HG03159 (cell line): ENCODE measurements at regions not wholly inside any gene's neighbourhood (a gene's known extent, or its start where the extent isn't known, plus 50 kb on each side); places are given as distances from the start of the nearest gene placed in this dataset.
"Not testable (repeated sequence)": the region's sequence is repeated elsewhere in the genome, so short reads cannot be mapped to it uniquely, and the experiment has no call there.

Experiments
- ATAC-seq: cut with Tn5 transposase; IDR thresholded peaks from one replicate; pipeline ENCODE4 v1.9.1; 2021; ENCODE audit warnings: mild to moderate bottlenecking, moderate library complexity; ENCODE audit not compliant: unreplicated experiment

- ATAC-seq, result no peak
Measured at GRCh38 chr4:132344924-132345828, 803.9 kb upstream of the PCDH10 start.

- no peak for ATAC-seq
Measured at GRCh38 chr4:132346016-132346415, 803.1 kb upstream of the PCDH10 start.

DNA sequence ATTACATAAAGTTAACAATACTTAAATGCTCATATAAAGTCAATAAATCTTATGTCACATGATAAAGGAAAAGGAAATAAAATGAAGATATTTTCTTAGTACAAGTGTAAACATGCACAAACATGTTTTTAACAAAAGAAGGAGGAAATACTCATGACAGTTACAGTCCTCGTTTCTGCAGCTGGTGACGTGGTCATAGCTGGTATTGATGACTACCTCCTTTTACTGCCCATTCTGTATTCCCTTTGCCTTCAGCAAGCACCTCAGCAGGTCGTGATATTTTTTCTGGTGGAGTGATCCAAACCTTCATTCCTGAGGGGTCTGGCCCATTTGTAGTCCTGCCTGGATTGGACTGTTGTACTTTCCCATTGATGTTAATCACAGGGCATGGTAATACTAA lies 797.5 kb upstream of the PCDH10 start:
- ATAC-seq, result not testable (repeated sequence)

DNA sequence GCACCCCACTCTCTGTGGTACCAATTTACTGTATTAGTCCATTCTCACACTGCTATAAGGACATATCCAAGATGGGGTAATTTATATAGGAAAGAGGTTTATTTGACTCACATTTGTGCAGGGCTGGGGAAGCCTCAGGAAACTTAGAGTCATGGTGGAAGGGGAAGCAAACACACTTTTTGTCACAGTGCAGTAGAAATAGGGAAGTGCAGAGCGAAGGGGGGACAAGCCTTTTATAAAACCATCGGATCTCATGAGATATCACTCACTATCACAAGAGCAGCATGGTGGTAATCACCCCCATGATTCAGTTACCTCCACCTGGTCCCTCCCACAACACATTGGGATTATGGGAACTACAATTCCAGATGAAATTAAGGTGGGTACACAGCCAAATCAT lies 766.9 kb upstream of the PCDH10 start:
- no peak for ATAC-seq

GRCh38 chr4:132383571-132384199 lies 765.4 kb upstream of the PCDH10 start:
- ATAC-seq, result no peak

DNA sequence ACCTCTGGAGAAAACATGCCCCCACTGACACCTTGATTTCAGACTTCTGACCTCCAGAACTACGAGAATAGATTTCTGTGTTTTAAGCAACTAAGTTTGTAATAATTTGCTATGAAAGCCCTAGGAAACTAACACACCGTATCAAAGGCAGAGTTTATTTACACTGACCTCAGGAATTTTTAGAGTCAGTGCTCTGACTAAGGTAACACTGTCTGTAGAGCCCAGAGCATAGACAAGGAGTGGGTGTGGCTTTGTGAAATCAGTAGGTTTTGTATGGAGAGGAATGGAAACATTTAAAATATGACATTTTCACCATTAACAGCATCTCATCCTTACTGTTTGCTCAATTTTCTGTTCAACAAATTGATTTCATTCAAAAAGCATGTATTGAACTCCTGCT lies 764.4 kb upstream of the PCDH10 start:
- no peak for ATAC-seq

DNA sequence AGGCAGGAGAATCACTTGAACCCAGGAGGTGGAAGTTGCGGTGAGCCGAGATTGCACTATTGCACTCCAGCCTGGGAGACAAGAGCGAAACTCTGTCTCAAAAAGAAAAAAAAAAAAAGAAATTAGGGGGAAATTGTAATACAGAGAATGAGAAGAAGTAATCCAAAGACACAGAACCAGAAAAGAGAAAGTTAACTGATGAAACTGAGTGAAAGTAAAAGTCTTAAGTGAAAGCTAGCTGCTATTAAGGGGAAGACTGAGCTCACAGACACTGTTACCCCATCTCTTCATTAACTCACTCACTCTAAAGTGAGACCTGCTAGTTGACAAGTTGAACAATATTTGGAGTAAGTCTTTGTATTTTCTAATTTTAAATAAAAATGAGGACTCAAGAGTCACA lies 763.0 kb upstream of the PCDH10 start:
- no peak for ATAC-seq

GRCh38 chr4:132387060-132387459 lies 762.0 kb upstream of the PCDH10 start:
- no peak for ATAC-seq

DNA sequence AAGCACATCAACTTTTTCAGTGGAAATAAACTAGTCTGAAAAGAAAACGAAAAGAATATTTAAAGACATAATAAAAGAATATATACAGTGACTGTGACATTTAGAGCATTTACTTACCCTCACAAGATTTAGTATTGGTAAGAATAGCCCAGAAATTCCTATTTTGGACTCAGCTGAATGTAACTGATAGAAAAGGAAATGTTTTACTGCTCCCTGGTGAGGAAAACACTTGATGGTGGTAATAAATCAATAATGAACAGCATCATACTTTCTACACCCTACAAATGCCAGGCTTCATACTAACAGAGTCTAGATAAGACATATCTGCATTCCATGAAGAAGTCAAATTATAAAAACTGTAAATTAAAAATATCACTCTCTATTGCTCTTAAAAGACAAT lies 753.5 kb upstream of the PCDH10 start:
- ATAC-seq, result no peak

- no peak for ATAC-seq
Measured at GRCh38 chr4:132396636-132397035, 752.5 kb upstream of the PCDH10 start.

- ATAC-seq, result no peak
Measured at GRCh38 chr4:132417220-132417619, 731.9 kb upstream of the PCDH10 start.

GRCh38 chr4:132427125-132427524 lies 722.0 kb upstream of the PCDH10 start:
- no peak for ATAC-seq

DNA sequence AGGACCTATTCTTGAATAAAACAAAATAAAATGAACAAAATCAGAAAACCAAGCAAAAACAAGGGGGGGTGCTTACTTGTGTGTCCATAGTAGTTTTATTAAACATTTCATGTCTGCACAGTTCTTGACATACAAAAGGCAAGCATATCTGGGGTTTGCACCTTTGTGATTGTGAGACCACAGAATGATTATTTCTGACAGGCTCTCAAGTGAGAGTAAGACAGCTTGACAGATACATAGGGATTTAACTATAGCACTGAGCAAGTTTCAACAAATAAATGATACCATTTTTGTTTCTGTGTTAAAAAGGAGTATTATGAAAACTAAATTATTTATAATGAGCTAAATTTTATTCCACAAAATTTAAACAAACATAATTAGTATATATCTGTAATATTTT lies 712.0 kb upstream of the PCDH10 start:
- ATAC-seq, result no peak

- no peak for ATAC-seq
Measured at GRCh38 chr4:132445386-132445785, 703.7 kb upstream of the PCDH10 start.

- not testable (repeated sequence) for ATAC-seq
Measured at GRCh38 chr4:132457987-132458386, 691.1 kb upstream of the PCDH10 start.

DNA sequence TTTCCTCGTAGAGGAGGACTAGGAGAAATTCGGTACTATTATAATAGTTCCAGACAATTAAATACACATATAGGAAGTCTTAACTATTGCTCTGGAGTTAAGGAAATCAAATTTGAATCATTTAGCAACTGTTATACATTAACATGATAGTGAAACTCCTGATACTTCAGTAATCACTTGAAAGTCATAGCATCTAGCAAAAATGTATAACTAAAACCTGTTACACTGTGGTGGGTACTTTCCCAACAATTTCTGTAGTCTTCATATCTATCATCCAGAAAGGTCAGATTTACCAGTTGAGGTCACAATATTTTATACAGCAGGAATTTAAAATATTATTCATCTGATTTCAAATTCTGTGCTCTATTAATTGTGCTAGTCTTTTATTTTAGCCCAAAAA lies 669.6 kb upstream of the PCDH10 start:
- no peak for ATAC-seq

- no peak for ATAC-seq
Measured at GRCh38 chr4:132488555-132488954, 660.5 kb upstream of the PCDH10 start.

- ATAC-seq, result no peak
Measured at GRCh38 chr4:132493476-132493875, 655.6 kb upstream of the PCDH10 start.

DNA sequence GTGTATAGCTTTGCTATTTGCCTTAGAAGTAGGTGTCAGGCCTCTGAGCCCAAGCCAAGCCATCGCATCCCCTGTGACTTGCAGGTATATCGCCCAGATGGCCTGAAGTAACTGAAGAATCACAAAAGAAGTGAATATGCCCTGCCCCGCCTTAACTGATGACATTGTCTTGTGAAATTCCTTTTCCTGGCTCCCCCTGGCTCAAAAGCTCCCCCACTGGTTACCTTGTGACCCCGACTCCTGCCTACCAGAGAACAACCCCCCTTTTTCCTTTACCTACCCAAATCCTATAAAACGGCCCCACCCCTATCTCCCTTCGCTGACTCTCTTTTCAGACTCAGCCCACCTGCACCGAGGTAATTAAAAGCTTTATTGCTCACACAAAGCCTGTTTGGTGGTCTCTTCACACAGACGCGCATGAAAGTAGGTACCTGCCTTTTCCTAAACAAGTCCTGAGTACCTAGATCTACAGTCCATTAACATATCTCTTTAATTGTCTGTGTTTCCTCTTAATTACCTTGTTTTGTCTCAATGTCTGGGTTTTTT lies 653.8 kb upstream of the PCDH10 start:
- ATAC-seq, result not testable (repeated sequence)

DNA sequence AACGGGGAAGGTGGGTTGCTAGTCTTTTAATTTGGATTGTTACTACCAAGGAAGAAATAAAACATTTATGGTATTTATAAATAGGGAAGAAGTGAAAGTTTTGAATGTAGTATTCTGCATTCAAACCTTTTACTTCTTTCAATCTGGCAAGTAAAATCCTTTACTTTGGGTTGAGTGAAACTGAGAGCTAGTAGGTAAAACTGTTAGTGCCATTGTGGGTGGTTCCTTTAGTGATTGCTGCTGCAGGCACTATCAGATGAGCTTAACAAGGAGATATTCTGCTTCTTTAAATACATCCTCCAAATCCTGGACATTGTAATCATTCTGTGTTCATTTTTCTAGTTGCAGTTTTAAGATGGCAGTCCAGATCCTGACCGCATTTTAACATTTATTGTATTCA lies 650.9 kb upstream of the PCDH10 start:
- no peak for ATAC-seq

DNA sequence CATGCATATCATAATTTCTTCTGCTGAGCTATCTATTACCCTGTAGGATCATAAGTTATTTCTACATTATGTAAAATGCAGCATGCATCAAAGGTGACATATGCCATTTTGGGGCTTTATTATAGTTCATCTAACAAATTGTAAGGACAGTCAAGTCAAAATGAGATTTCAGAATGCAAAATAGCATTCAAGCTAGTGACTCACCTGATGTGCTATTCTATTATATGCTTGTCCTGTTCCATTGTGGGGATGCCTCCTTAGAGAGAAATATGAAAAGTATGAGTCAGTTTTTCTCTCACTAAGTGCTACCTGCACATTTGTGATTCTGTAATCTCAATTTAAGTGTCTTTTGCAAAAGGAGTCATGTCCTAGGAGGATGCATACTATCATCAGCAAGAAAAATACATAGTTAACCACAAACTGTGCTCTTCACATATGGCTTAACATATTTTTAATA lies 647.0 kb upstream of the PCDH10 start:
- ATAC-seq, result no peak

DNA sequence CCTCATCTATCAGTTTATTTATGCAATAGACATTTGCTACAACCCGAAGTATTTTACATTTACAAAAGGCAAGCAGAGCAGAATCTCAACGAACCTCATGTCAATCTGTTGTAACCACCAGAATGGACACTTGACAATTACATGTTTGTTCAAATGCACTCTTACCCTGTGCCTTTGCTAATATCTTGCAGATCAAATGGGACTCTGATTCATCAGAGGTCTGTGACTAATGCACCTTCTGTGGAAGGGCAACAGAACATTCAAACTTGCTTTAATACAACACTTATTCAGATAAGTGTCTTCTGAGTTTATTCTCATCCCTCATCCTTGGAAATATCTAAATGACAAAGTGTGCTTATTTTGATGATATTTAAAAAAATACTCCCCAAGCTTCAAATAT lies 644.7 kb upstream of the PCDH10 start:
- no peak for ATAC-seq
